ENCODE measurements at regions not wholly inside any gene's neighbourhood (a gene's known extent, or its start where the extent isn't known, plus 50 kb on each side); places are given as distances from the start of the nearest gene placed in this dataset.
A peak's percentile ranks its signal among the peaks of the same experiment; 100 is the strongest.

DNA sequence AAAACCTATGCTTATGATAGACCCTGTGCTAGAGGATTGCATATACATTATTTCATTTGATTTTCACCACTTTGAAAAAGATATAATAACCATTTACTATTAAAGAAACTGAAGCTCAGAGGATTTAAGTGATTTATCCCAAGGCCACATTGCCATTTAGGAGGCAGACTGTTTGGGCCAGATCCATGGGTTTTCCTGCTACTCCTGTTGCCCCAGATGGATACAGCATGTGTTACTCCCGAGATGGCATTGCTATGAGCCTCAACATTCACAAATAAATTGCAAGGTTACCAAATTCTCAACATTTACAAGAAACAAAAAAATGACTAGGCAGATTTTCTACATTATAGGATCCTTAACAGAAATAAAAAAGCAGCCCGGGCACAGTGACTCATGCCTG is 322.1 kb upstream of the SOX9 start:
- FAIRE-seq, result no peak
- TF ChIP-seq, protein P1, sequence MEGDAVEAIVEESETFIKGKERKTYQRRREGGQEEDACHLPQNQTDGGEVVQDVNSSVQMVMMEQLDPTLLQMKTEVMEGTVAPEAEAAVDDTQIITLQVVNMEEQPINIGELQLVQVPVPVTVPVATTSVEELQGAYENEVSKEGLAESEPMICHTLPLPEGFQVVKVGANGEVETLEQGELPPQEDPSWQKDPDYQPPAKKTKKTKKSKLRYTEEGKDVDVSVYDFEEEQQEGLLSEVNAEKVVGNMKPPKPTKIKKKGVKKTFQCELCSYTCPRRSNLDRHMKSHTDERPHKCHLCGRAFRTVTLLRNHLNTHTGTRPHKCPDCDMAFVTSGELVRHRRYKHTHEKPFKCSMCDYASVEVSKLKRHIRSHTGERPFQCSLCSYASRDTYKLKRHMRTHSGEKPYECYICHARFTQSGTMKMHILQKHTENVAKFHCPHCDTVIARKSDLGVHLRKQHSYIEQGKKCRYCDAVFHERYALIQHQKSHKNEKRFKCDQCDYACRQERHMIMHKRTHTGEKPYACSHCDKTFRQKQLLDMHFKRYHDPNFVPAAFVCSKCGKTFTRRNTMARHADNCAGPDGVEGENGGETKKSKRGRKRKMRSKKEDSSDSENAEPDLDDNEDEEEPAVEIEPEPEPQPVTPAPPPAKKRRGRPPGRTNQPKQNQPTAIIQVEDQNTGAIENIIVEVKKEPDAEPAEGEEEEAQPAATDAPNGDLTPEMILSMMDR (optimal IDR thresholded peaks at IDR 0.05 in 1 of 3, IDR thresholded peaks at IDR 0.05 in 1 of 3, conservative IDR thresholded peaks at IDR 0.05 in 1 of 3; ENCODE audit: extremely low read depth in 1 of 3, insufficient read depth in 2 of 3, low read length in 3 of 3), result no peak
- no peak for TF ChIP-seq EZH2 (IDR thresholded peaks at IDR 0.05; ENCODE audit: low read length)
- Histone ChIP-seq H3K9ac (ENCODE audit: control insufficient read depth, extremely low read depth, insufficient read depth, low read length) (no peak overlapping the region), H3K4me3 (ENCODE audit: control insufficient read depth in 2 of 3, extremely low read depth in 1 of 3, insufficient read depth in 2 of 3, low read depth in 1 of 3, low read length in 3 of 3) (no peak overlapping the region), H3K9me1 (ENCODE audit: control insufficient read depth, extremely low read depth, insufficient read depth, low read length) (no peaks in the 10 kb centered on the region), H3K36me3 (ENCODE audit: control insufficient read depth in 2 of 2, extremely low read depth in 1 of 2, insufficient read depth in 2 of 2, low read length in 2 of 2) (no peaks in the 10 kb centered on the region), H3K4me1 (ENCODE audit: control insufficient read depth, extremely low read depth, insufficient read depth, low read length) (no peaks in the 10 kb centered on the region), H2AFZ (ENCODE audit: control insufficient read depth, low read length) (no peak overlapping the region), H3K9me3 (ENCODE audit: control insufficient read depth, low read depth, low read length) (no peaks in the 10 kb centered on the region), H3K4me2 (ENCODE audit: control insufficient read depth, extremely low read depth, insufficient read depth, low read depth, low read length) (no peak overlapping the region), H3K27ac (ENCODE audit: control insufficient read depth, insufficient read depth, low read length) (no peak overlapping the region), H3K27me3 (ENCODE audit: control insufficient read depth, extremely low read depth, insufficient read depth, low read length) (no peaks in the 10 kb centered on the region), H3K79me2 (ENCODE audit: control insufficient read depth, insufficient read depth, low read length) (no peaks in the 10 kb centered on the region), H4K20me1 (ENCODE audit: control insufficient read depth, extremely low read depth, insufficient read depth, low read length) (no peaks in the 10 kb centered on the region)
- no peak for DNase-seq (ENCODE audit: low read depth, low spot score)
- dilution Hi-C loops (cut with MboI; ENCODE audit: extremely low pct_ligation_motif_present, low sequenced_read_pairs), result no loop called here

DNA sequence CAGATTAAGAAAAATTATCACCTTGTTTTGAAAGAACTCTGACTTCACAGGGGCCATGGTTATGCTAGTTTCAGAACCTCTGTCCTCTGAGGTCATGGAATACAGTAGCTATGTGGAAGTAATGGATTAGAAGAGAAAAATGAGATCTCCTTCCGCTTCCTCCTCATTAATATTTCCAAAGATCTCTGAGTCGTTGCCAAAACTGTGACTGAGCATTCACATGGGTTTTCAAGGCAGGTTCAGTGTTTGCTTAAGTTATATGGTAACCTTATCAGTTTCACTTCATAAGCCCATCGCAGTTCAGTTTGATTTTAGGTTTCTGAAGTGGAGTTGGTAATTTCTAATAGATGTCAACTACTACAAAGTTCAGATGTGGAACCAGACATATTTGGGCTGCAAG is 321.2 kb upstream of the SOX9 start:
- no peak overlapping the region for H3K4me3 ChIP-seq (ENCODE audit: control insufficient read depth in 2 of 3, extremely low read depth in 1 of 3, insufficient read depth in 2 of 3, low read depth in 1 of 3, low read length in 3 of 3)
- no peaks in the 10 kb centered on the region for H3K79me2 ChIP-seq (ENCODE audit: control insufficient read depth, insufficient read depth, low read length)
- H3K9me3 ChIP-seq (ENCODE audit: control insufficient read depth, low read depth, low read length), result no peaks in the 10 kb centered on the region
- dilution Hi-C loops (cut with MboI; ENCODE audit: extremely low pct_ligation_motif_present, low sequenced_read_pairs), result no loop called here
- H2AFZ ChIP-seq (ENCODE audit: control insufficient read depth, low read length), result no peak overlapping the region
- TF ChIP-seq EZH2 (IDR thresholded peaks at IDR 0.05; ENCODE audit: low read length), result no peak
- TF ChIP-seq, protein P1 (optimal IDR thresholded peaks at IDR 0.05 in 1 of 3, IDR thresholded peaks at IDR 0.05 in 1 of 3, conservative IDR thresholded peaks at IDR 0.05 in 1 of 3; ENCODE audit: extremely low read depth in 1 of 3, insufficient read depth in 2 of 3, low read length in 3 of 3), result no peak
- H3K27ac ChIP-seq (ENCODE audit: control insufficient read depth, insufficient read depth, low read length), result no peak overlapping the region
- no peak overlapping the region for H3K9ac ChIP-seq (ENCODE audit: control insufficient read depth, extremely low read depth, insufficient read depth, low read length)
- DNase-seq (ENCODE audit: low read depth, low spot score) (no peak), FAIRE-seq (peak; percentile 5)
- H3K27me3 ChIP-seq (ENCODE audit: control insufficient read depth, extremely low read depth, insufficient read depth, low read length), result no peaks in the 10 kb centered on the region
- no peaks in the 10 kb centered on the region for H3K9me1 ChIP-seq (ENCODE audit: control insufficient read depth, extremely low read depth, insufficient read depth, low read length)
- H3K4me2 ChIP-seq (ENCODE audit: control insufficient read depth, extremely low read depth, insufficient read depth, low read depth, low read length), result no peak overlapping the region
- H3K4me1 ChIP-seq (ENCODE audit: control insufficient read depth, extremely low read depth, insufficient read depth, low read length), result no peaks in the 10 kb centered on the region
- no peaks in the 10 kb centered on the region for H3K36me3 ChIP-seq (ENCODE audit: control insufficient read depth in 2 of 2, extremely low read depth in 1 of 2, insufficient read depth in 2 of 2, low read length in 2 of 2)
- H4K20me1 ChIP-seq (ENCODE audit: control insufficient read depth, extremely low read depth, insufficient read depth, low read length), result no peaks in the 10 kb centered on the region

All from keratinocyte (primary cell).